ENCODE measurements at regions not wholly inside any gene's neighbourhood (a gene's known extent, or its start where the extent isn't known, plus 50 kb on each side); places are given as distances from the start of the nearest gene placed in this dataset.

- no peak for DNase-seq
Measured at GRCh38 chr10:62550173-62550572, 176.0 kb downstream of the ZNF365 start.

- DNase-seq = peak; percentile 31
Measured at GRCh38 chr10:62554632-62555199, 180.5 kb downstream of the ZNF365 start.

- DNase-seq = no peak
Measured at GRCh38 chr10:62559481-62560200, 185.5 kb downstream of the ZNF365 start.

- DNase-seq = no peak
Measured at GRCh38 chr10:62560201-62560819, 186.1 kb downstream of the ZNF365 start.

GRCh38 chr10:62561151-62561550, 187.0 kb downstream of the ZNF365 start:
- DNase-seq = no peak

- no peak for DNase-seq
Measured at GRCh38 chr10:62562101-62562500, 187.9 kb downstream of the ZNF365 start.

- no peak for DNase-seq
Measured at GRCh38 chr10:62562795-62563194, 188.6 kb downstream of the ZNF365 start.

GRCh38 chr10:62573929-62574328, 199.8 kb downstream of the ZNF365 start:
- DNase-seq = no peak

GRCh38 chr10:62577076-62577475, 202.9 kb downstream of the ZNF365 start:
- DNase-seq = no peak

GRCh38 chr10:62577666-62578291, 203.6 kb downstream of the ZNF365 start:
- DNase-seq = peak; percentile 82

GRCh38 chr10:62578301-62578700, 204.1 kb downstream of the ZNF365 start:
- peak; percentile 59 for DNase-seq

GRCh38 chr10:62578916-62579315, 204.7 kb downstream of the ZNF365 start:
- DNase-seq = no peak

GRCh38 chr10:62580396-62580795, 206.2 kb downstream of the ZNF365 start:
- DNase-seq = no peak

- no peak for DNase-seq
Measured at GRCh38 chr10:62581351-62581750, 207.2 kb downstream of the ZNF365 start.

GRCh38 chr10:62582101-62582705, 208.0 kb downstream of the ZNF365 start:
- DNase-seq = no peak

GRCh38 chr10:62582804-62583208, 208.6 kb downstream of the ZNF365 start:
- DNase-seq = peak; percentile 78

GRCh38 chr10:62583876-62584615, 209.9 kb downstream of the ZNF365 start:
- DNase-seq = no peak

- no peak for DNase-seq
Measured at GRCh38 chr10:62584731-62585130, 210.6 kb downstream of the ZNF365 start.

- DNase-seq = no peak
Measured at GRCh38 chr10:62585211-62585775, 211.1 kb downstream of the ZNF365 start.

- no peak for DNase-seq
Measured at GRCh38 chr10:62587011-62587410, 212.8 kb downstream of the ZNF365 start.

GRCh38 chr10:62588116-62588515, 213.9 kb downstream of the ZNF365 start:
- DNase-seq = no peak

GRCh38 chr10:62589689-62590088, 214.8 kb upstream of the ADO start:
- DNase-seq = no peak
